ENCODE measurements at regions not wholly inside any gene's neighbourhood (a gene's known extent, or its start where the extent isn't known, plus 50 kb on each side); places are given as distances from the start of the nearest gene placed in this dataset.

DNA sequence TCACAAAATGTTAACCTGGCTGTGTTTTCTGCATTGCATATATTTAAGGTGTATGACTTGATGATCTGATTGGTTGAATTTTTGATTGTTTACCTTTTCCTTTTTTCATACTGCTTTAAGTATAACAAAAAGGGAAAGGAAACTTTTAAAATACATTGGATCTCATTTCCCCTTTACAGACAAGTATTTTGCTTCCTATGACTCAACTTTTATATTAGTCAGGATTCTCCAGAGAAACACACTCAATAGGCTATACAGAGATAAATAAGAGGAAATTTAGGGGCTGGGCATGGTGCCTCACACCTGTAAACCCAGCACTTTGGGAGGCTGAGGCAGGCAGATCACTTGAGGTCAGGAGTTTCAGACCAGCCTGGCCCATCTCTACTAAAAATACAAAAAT is 205.8 kb downstream of the TJP1 start:
- Histone ChIP-seq H3K4me3 (no peak overlapping the region), H3K9me3 (no peaks in the 10 kb centered on the region), H3K27me3 (no peaks in the 10 kb centered on the region), H3K36me3 (no peaks in the 10 kb centered on the region)
- DNase-seq, result no peak

DNA sequence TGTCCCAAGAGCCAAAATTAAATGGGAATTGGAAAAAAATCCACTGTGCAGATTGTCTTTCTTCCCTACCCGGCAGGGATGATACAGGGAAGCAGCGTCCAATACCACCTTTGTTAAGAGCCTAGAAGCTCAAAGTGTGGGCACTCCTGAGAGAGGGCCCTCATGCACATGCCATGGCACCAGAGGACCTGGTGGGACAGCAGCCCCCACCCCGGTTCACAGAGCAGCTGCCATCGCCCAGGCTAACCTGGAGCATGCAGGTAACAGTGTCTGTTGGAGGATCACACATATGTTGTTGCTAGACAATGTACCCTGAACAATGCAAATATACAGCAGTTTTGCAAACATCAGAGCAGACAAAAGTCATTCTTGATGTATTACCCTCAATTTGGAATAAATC is 206.5 kb downstream of the TJP1 start:
- H3K36me3 ChIP-seq, result no peaks in the 10 kb centered on the region
- DNase-seq, result no peak
- no peaks in the 10 kb centered on the region for H3K9me3 ChIP-seq
- H3K4me3 ChIP-seq, result no peak overlapping the region
- no peaks in the 10 kb centered on the region for H3K27me3 ChIP-seq

DNA sequence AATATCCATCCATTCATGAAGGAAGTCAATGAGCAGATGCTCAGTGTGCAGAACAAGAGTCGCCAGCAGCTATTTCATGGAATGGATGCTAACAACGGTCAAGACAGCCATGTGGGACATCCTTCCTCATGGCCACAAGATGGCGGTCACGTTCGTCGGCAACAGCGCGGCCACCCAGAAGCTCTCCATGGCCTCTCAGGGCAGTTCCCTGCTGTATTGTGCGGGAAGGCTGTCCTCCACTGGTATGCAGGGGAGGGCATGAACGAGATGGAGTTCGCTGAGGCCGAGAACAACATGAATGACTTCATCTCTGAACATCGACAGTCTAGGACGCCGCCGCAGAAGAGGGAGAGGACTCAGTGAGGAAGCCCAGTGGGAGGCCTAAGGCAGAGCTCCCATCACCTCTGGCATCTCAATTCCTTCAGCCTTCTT is 208.3 kb downstream of the TJP1 start:
- no peaks in the 10 kb centered on the region for H3K9me3 ChIP-seq
- H3K27me3 ChIP-seq, result no peaks in the 10 kb centered on the region
- no peak overlapping the region for H3K4me3 ChIP-seq
- no peak for DNase-seq
- no peaks in the 10 kb centered on the region for H3K36me3 ChIP-seq

DNA sequence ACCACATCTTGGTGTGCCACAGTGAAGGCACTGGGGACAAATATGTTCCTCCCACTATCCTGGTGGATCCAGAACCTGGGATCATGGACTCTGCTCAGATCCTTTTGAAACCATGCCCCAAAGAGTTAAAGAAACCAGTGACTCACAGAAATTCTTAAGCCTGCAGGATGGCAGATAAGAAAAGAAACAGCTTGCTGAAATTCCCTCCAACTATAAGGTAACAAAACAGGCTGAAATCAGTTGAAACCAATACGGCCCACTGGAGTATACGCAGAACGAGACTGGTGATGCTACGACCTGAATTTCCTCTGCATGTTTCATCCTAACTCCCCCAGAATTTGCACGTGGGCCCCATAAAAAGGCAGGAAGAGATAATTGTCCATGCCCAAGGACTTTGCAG is 209.6 kb downstream of the TJP1 start:
- Histone ChIP-seq H3K36me3 (no peaks in the 10 kb centered on the region), H3K9me3 (no peaks in the 10 kb centered on the region), H3K4me3 (no peak overlapping the region), H3K27me3 (no peaks in the 10 kb centered on the region)
- DNase-seq, result no peak

DNA sequence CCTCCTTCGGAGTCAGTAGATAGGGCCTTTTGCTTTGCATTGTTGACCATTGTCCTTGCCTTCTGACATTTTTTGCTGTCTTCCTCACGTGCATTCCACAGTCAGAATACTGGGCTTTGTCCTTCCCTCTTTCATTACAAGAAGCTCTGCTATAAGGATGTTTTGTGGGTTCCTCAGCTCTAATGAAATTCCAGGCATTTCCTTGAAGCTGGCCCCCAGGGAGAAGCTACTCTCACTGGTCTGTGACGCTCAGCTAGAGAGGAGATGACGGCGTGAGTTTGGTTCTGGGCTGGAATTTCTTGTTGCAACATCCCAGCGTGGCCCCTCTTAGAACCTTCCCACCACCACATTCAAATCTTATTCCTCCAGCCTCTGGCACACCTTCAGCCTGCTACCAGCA is 210.2 kb downstream of the TJP1 start:
- no peaks in the 10 kb centered on the region for H3K27me3 ChIP-seq
- no peaks in the 10 kb centered on the region for H3K36me3 ChIP-seq
- H3K9me3 ChIP-seq, result no peaks in the 10 kb centered on the region
- no peak for DNase-seq
- no peak overlapping the region for H3K4me3 ChIP-seq

DNA sequence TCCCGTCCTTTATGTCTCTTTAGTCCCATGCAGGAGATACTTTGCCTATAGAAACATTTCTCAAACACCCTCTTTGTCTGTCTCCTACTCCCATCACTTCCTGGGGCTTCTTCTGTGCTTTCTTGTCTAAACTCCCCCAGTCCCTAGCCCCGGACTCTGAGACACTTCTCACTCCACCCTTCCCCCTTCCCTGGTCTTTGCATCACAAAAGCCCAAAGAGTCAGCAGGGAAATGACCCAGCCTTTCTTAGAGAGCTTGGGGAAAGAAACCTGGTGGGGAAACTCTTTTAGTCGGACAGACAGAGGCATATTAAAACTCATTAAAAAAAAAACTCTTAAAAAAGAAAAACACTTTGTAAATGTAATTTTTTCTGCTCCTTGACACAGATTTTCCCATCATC is 211.2 kb downstream of the TJP1 start:
- Histone ChIP-seq H3K4me3 (no peak overlapping the region), H3K36me3 (no peaks in the 10 kb centered on the region)

DNA sequence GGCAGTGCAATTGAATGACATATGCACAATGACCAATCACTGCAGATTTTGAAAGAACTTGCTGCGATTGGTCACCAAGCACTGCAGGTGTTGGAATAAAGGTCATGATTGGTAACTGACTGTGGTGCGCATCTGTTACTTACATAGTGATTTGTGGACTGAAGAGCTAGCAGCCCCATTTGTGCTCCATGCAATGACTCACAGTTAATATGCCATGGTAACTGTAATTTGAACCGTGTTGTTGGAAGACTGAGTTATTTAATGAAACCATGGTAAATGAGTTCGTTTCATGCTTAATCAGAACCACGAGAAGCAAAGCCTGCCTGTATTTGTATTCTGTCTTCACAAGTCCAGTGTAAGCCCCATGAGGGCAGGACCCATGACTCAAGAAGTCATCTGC is 220.5 kb downstream of the TJP1 start:
- no peaks in the 10 kb centered on the region for H3K9me3 ChIP-seq
- H3K4me3 ChIP-seq, result no peak overlapping the region
- DNase-seq, result no peak
- no peaks in the 10 kb centered on the region for H3K27me3 ChIP-seq
- H3K36me3 ChIP-seq, result no peaks in the 10 kb centered on the region

More for the DNA sequence above, 211.2 kb downstream of the TJP1 start:
- DNase-seq, result no peak
- H3K27me3 ChIP-seq, result no peaks in the 10 kb centered on the region
- H3K9me3 ChIP-seq, result no peaks in the 10 kb centered on the region

DNA sequence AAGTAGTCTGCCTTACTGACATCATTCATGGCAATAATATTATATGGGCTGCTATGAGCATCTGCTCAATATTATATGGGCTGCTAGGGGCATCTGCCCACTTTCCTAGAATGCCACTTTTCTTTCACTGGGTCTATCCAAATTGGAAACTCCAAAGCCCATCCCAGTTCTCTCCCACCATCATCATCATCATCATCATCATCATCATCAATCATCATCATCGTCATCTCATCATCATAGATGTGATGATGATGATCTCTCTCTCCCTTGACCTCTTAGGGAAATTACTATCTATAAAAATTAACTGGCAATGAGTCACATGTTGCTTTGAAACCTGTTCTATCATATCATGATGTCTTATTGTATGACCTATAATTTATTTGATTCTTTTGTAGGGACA is 222.0 kb downstream of the TJP1 start:
- Histone ChIP-seq H3K36me3 (no peaks in the 10 kb centered on the region), H3K9me3 (no peaks in the 10 kb centered on the region), H3K27me3 (no peaks in the 10 kb centered on the region), H3K4me3 (no peak overlapping the region)
- DNase-seq, result no peak

DNA sequence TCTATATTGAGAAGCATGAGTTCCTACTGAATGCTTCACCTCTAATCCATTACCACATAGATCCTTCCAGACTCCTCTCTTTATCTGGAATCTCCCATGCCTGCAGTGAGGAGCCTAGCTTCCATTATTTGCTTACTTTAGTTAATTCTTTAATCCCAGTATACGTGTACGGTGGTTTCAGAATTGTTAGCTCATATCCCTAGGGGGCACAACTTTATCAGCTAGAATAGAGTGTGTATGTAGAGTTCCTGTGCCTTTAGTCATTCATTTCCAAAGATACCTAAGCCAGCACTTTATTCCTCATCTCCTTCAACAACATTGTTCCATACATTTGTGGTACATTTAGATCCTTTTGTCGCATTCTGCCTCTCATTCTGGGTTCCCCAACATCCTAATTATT is 226.0 kb downstream of the TJP1 start:
- Histone ChIP-seq H3K4me3 (no peak overlapping the region), H3K9me3 (no peaks in the 10 kb centered on the region), H3K36me3 (no peaks in the 10 kb centered on the region), H3K27me3 (no peaks in the 10 kb centered on the region)
- no peak for DNase-seq

DNA sequence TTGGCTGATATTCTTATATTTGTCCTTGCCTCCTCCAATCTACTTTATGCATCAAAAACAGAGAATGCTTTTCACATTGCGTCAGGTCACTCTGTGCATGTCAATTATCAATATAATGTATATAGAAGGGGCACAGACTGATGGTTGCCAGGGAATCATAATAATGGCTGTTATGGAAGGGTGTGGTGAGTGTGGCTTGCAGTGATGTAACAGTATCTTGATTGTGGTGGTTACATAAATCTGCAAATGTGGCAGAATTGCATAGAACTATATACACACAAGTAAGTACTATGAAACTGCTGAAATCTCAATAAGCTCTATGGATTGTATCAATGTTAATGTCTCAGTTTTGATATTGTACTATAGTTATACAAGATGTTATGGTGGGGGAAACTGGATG is 228.6 kb downstream of the TJP1 start:
- H3K27me3 ChIP-seq, result no peaks in the 10 kb centered on the region
- H3K9me3 ChIP-seq, result no peaks in the 10 kb centered on the region
- no peaks in the 10 kb centered on the region for H3K36me3 ChIP-seq
- DNase-seq, result no peak
- no peak overlapping the region for H3K4me3 ChIP-seq

DNA sequence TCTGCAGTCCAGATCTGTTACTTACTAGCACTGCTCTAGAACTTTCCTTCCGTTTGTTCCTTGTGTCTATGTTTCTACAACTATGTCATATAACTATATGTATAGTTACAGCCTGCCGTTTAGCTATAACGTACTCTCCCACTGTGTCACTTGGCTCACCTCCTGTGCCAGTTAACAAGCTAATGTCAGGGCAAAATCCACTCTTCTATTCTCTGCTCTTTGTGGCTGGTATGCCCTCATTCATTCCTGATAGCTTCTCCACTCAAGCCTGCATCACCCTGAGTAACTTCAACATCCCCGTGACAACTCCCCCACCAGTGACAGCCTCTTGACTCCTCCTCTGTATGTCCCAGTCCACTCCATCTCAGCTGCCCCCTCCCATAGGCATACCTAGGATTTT is 229.2 kb downstream of the TJP1 start:
- Histone ChIP-seq H3K9me3 (no peaks in the 10 kb centered on the region), H3K27me3 (no peaks in the 10 kb centered on the region), H3K36me3 (no peaks in the 10 kb centered on the region), H3K4me3 (no peak overlapping the region)
- DNase-seq, result no peak

DNA sequence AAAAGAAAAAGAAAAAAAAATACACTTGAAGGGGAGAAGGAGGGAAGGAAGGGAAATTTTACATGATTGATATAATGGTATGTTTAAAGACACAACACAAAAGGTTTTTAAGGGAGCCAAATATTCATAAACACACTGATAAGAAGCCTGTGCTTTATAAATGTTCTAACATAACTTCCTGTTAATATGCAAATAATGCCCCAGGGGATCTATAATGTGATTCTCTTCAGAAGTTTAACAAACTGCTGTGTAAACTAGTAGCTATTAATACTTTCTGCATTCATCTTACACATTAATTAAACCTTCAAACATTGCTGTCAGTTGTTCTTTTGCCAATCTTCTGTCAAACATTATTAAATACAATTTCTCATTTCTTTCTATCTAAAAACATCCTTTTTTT is 231.6 kb downstream of the TJP1 start:
- no peaks in the 10 kb centered on the region for H3K9me3 ChIP-seq
- no peaks in the 10 kb centered on the region for H3K36me3 ChIP-seq
- no peak for DNase-seq
- no peaks in the 10 kb centered on the region for H3K27me3 ChIP-seq
- no peak overlapping the region for H3K4me3 ChIP-seq

DNA sequence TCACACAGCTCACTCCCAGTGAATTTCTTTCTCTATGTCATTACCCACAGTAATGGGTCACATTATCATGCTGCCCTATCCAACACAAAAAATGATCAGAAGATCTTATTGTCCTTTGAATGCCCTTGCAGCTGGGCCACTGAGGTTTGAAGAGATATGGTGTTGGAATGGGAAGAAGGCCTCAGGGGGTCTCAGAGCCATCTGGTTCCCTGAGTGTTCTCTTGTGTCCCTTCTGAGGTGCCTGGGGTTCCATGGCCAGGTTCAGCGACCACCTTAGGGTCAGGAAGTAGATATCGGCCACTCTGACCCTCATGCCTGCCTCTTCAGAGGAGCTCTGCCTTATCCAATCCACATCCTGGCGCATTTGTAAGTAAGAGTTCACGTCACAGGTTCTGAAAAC is 232.3 kb downstream of the TJP1 start:
- H3K36me3 ChIP-seq, result no peaks in the 10 kb centered on the region
- no peaks in the 10 kb centered on the region for H3K9me3 ChIP-seq
- H3K4me3 ChIP-seq, result no peak overlapping the region
- no peaks in the 10 kb centered on the region for H3K27me3 ChIP-seq
- no peak for DNase-seq

DNA sequence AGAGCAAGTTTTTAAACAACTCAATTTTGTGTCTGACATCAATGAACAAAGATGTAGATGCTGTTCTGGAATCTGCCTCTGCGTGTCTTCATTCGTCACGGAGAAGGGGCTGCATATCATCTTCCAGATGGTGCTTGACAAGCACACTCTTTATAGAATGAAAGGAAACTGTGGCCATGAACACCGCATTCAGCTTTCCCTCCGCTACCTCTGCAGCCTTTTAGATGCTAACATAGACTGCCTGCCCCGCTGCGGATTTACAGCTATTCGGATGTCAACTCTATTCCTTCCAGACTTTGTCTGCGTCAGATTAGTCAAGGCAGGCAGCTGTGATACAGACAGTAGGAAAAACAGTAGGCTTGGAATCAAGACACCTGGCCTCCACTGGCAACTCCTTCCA is 232.9 kb downstream of the TJP1 start:
- Histone ChIP-seq H3K4me3 (no peak overlapping the region), H3K27me3 (no peaks in the 10 kb centered on the region), H3K9me3 (no peaks in the 10 kb centered on the region), H3K36me3 (no peaks in the 10 kb centered on the region)
- DNase-seq, result no peak

DNA sequence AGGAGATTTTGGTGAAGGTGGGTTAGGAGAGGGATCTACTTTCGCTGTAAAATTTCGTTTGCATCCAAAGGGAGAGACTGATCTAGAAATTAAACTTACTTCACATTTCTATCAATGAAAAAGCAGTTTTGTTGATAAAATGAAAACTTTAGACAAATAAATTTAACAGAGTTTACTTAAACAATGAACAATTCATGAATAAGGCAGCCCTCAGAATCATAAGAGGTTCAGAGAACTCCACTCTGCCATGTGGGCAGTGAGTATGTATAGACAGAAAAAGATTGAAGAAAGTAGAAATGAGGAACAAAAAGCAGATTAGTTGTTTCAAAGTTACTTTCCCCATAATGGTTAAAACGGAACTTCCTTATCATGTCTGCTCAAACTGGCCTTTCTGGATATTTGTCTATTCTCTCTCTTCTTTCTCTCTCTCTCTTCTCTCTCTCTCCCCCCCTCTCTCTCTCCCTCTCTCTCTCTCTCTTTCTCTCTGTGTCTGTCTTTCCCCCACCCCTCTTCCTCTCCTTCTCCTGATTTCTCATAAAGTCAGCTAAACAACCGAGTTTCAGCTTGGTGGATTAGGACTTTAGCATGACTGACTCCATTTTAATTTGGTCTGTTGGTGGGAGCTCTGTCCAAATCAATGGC is 248.9 kb downstream of the TJP1 start:
- Histone ChIP-seq H3K36me3 (no peaks in the 10 kb centered on the region), H3K4me3 (no peak overlapping the region), H3K27me3 (peaks cover 26% of the 10 kb centered on the region), H3K9me3 (peaks cover 7% of the 10 kb centered on the region)
- DNase-seq, result no peak

DNA sequence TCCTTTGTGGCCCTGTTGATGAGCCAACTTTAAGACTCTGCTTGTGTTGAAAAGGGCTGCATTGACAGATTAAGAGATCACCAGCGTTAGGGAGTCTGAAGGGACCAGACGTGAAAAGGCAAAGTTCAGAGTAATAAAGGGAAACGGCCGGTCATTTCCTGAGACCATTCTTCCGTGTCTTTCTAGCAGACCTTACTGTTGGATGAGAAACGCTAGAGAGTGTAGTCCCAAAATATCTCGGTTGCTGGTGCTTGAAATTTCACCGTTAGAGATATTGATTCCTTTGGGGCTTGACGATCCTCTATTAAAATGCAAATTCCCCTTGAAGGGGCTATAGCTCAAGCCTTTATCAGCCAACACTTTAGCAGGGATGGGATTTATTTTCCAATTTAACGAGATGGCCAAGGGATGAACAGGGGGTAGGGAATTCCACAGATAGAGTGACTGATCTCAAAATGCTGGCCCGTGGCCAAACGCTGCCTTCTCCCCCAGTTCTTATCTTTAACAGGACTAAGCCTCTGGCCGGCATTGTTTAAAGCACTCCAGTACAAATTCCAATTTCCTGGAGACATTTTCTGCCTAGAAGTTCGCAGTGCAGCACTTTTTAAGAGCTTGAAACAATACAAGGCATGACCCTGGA is 250.4 kb downstream of the TJP1 start:
- peaks cover 26% of the 10 kb centered on the region for H3K27me3 ChIP-seq
- H3K4me3 ChIP-seq, result no peak overlapping the region
- H3K9me3 ChIP-seq, result peaks cover 7% of the 10 kb centered on the region
- H3K36me3 ChIP-seq, result no peaks in the 10 kb centered on the region
- DNase-seq, result no peak

DNA sequence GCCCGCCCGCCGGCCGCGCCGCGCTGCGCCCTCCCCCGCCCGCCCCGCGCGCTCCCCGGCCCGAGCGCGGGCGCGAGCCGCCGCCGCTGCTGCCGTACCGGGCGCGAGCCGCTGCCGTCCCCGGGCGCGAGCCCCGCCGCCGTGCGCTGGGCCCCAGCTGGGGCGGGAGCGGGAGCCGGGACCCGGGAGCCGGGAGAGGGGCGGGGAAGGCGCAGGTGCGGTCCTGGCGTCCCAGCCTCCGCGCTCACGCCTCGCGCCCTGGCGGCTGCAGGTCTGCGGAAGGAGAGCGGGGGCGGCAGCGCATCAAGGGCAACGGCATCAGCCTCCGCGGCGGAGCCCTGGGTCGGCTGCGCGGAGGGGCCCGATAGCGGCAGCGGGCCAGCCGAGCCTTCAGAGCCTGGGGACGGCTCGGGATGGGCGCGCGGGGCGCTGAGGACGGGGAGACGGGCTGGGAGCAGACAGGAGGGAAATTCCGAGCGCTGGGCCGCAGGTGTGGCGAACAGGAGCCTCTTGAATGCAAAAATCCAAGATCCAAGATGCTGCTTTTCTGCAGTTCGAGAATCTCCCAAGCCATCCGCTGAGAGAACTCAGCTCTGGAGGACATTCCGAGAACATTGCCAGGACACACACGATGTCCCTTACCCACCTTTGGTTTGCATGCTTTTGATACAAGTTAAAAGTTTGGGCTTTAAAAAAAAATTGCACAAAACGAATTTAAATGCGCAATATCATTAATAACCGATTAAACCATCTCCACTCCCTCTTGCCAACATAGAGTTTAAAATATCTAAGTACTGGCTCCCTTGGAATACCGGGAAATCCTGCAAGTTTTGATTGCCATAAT is 251.1 kb downstream of the TJP1 start:
- peaks cover 7% of the 10 kb centered on the region for H3K9me3 ChIP-seq
- H3K36me3 ChIP-seq, result no peaks in the 10 kb centered on the region
- peak overlapping the region; percentile 14; the same call in 1 of the 2 replicates for H3K4me3 ChIP-seq
- DNase-seq, result no peak
- peaks cover 26% of the 10 kb centered on the region for H3K27me3 ChIP-seq
